GM23248 (cell line): ENCODE measurements at regions not wholly inside any gene's neighbourhood (a gene's known extent, or its start where the extent isn't known, plus 50 kb on each side); places are given as distances from the start of the nearest gene placed in this dataset.

Source experiments
- EZH2 ChIP-seq: fragments of 200-600 bp; sonication (generic); IDR thresholded peaks from 2 replicates; pipeline ENCODE4 v1.6.1; 2018; ENCODE audit warnings: antibody characterized with exemption, mild to moderate bottlenecking; ENCODE audit not compliant: insufficient read depth, poor library complexity, severe bottlenecking
- EZH2phosphoT487 ChIP-seq: fragments of 200-600 bp; sonication (generic); IDR thresholded peaks from 2 replicates; pipeline ENCODE4 v1.6.1; 2018; ENCODE audit warnings: antibody characterized with exemption, moderate library complexity, mild to moderate bottlenecking, low read depth; ENCODE audit not compliant: insufficient read depth

- TF ChIP-seq EZH2 = no peak
- TF ChIP-seq EZH2phosphoT487 = no peak
Observed at GRCh38 chr10:29386342-29386999, 97.6 kb downstream of the LYZL1 start.
